ENCODE measurements at regions not wholly inside any gene's neighbourhood (a gene's known extent, or its start where the extent isn't known, plus 50 kb on each side); places are given as distances from the start of the nearest gene placed in this dataset.

DNA sequence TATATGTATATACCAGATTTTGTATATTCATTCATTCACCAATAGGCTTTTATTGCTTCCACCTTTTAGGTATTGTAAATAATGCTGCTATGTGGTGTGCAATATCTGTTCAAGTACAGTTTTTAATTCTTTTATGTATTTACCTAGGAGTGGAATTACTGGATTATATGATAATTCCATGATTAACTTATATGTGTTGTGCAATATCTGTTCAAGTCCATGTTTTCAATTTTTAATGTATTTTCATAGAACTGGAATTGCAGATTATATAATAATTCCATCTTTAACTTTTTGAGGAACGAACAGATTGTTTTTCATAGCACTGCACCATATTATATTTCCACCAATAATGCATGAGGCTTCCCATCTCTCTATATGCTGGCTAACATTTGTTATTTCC, 50.6 kb upstream of the L3MBTL4 start:
- DNase-seq, result no peak

DNA sequence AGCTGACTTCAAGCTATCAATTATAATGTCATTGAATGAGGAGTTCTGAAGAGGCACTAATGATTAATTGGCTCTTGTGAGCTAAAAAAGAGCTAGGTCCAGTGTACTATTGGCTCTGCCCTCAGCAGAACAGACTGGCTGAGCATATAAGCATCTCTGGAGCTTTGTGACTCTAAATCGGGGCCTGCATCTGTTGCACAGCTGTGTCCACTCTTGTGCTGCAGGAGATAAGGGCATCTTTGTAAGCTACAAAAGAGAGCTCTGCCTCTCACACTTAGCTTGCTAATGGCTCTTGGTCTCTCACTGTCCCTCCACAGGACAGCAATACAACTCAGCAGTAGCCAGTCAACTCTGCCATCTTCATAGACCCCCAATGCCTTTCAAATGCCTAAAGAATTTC, 61.5 kb upstream of the L3MBTL4 start:
- peak; percentile 65 for DNase-seq

DNA sequence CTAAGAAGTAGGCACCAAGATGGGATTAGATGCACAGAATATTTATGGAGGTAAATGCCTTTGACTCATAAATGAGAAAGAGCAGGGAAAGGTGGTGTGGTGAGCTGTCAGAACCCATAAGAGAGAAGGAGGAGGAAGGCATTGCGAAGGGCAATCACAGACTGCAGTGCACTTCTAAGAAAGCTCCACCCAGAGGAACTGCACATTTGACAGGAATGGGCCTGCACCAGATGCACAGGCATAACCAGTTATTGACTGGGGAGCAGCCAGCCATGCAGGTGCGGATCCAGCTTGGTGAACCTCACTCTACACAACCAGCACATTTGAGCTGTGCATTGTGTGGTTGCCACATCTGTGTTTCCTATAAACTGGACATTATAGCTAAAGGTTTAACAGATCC, 62.2 kb upstream of the L3MBTL4 start:
- peak; percentile 17 for DNase-seq

DNA sequence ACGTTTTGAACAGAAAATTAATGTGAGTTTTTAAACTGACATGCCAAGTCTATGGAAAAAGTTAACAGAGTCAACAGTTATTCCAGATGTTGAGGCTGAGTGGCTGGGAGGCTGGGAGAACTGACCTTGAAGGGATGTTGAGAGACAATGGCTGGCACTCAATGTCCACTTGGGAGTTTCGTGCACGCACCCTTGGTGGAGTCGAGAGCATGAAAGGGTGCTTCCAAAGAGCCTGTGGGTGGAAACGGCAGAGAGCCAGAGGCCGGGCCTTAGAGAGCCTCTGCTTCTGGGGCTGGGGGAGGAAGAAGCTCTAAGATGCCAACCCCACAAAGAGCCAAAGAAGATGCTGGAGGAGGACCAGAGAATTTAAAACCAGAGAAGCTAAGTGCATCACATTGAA, 63.4 kb upstream of the L3MBTL4 start:
- peak; percentile 35 for DNase-seq

DNA sequence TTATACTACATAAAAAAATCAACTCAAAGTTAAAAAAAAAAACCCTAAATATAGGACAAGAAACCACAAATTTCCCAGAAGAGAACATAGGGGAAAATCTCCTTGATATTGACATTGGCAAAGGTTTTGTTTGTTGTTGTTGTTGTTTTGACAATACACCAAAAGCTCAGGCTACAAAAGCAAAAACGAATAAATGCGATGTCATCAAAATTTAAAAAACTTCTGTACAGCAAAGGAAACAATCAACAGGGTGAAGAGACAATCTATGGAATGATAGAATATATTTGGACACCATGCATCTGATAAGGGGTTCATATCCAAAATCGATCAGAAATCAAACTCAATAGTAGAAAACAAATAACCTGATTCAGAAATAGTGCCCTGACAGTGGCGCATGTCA, 65.0 kb upstream of the L3MBTL4 start:
- DNase-seq, result no peak

DNA sequence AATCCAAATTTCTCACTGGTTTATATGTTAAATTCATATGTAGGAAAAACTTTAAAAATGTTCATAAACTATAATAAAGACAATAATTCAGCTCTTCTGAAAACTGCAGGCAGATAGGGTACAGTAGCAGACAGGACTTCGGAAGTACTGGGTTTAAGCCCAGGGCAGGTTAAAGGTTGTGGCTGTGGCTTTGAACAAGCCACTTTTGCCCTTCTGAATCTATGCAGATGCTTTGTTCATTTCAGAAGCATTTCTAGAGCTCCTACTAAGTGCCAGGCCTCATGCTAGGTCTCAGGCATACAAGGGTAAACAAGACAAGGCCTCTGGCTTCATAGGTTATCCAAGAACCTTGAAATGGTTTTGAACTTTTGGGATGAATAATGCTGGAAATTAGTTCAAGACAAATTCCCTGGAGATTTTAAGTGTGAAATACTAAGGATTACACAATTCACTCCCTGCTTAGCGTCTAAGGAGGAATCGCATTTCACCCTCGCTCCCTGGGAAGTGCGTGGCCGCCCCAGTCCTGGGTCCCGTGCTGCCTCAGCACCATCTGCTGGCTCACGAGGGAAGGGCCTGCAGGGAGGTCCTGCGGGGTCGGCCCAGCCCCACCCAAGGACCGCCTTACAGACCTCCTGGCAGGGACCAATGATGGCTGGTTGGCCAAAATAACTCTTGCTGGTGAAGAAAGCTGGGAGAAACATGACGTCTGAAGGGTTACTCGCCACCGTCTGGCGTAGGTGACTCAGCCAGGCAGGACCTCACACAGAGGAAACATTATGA, 67.7 kb upstream of the L3MBTL4 start:
- DNase-seq, result peak; percentile 95

DNA sequence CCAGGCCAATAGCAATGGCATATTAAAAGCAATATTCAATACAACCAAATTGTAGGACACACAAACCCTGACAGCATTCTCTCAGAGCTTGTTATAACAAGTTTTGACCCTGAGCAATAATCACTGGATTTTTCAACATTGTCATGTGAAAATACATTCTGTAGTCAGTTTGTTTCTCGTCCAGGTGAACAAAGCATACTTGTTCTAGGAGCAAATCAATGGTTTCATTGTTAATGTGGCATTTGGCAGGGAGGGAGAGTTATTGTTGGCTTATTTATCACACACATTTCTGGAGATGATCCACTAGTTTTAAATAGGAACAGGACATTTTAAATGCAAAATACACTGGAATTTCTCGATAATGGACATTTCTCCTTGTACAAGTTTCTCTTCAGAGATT, 69.9 kb upstream of the L3MBTL4 start:
- no peak for DNase-seq

DNA sequence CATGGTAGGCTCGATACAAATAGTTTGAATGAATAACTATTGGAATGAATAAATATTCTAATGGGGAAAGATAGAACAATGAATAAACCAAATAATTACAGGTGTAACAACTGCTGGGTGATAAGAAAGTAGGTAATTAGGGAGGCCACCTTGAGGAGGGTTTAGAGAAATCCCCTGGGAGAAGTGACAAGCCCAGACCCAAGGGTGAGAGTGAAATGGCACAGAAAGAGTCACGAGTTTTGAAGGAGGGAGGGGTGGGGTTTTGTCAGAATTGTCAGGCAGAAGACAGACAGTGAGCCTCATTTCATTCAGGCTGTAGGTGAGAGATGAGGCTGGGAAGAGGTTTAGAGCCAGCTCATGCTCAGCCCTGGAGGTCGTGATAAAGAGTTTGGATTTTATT, 71.6 kb upstream of the L3MBTL4 start:
- DNase-seq, result peak; percentile 30

DNA sequence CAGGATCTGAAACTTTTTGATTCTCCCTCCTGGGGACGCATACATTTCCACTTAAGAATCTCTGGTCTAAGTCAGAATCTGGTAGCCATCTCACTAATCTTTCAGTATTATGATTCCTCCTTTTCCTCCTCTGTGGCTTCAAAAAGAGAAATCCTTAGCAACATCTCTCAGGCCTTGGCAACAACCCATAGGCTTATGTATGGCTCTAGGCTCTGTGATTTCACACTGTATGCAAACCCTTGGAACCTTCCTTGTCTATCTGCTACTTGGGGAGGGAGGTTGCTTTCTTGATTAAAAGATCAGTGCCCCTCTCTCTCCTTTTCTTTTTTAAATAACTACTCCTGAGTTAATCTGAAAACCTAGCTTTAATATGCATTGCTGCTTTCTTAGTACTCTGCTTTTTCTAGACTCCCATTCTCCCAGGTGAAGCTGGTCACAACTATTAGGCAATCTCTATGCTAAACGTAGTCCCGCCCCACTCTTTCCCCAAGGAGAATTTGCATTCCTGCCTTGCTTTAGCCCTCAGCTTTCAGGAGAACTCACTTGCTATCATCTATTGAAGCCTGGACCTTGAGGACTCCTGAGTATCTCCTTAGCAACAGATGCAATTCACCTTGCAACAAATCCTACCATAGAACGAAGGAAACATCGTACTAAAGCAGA, 72.2 kb upstream of the L3MBTL4 start:
- no peak for DNase-seq

DNA sequence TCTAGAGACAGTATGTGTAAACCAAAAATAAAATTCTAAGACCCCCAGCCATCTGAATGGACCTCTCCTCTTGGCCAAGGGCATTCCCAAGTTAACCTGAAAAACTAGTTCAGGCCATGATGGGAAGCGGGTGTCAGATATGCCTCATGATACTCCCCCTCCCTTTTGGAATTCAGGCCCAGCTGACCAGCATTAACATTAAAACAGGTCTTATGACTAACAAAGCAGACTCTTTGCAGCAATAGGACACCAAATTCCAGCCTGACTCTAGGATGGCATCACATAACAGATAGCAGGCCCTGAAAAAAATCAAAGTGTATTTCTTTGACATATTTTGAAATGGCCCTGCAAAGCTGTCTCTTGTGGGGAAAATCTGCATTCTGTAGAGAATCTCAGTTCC, 73.3 kb upstream of the L3MBTL4 start:
- no peak for DNase-seq

DNA sequence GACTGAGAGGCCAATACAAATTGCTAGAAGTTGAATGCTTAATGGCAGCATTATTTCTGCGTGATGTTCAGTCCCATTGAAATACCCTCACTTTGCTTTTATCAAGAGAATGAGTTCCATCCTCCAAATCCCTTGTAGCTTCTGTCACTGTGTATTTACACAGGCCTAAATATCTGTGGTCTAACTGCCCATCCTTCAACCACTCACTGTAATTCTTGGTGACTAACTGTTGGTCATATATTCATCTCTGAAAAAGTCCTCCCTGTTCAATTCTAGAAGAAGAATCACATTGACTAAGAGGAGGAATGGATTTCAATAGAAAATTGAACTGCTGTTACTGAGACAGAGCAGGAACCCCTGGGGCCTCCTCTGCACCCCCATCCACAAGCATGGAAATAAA, 74.2 kb upstream of the L3MBTL4 start:
- DNase-seq, result no peak

DNA sequence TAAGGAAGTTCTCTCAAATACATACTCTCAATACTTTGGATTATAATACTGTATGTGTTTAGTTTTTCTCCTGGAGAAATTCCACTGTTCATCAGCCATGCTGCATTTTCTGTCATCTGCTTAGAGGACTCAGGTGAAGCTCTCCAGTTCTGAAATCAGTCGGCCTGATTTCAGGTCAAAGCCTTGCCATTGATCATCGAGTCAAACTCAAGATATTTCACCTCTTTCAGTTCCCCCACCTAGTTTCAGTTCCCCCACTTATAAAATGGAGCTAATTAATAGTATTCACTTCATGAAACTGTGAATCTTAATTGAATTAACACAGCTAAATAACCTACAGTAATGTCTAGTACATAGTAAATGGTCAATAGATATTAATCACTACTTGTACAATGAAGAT, 75.3 kb upstream of the L3MBTL4 start:
- no peak for DNase-seq

DNA sequence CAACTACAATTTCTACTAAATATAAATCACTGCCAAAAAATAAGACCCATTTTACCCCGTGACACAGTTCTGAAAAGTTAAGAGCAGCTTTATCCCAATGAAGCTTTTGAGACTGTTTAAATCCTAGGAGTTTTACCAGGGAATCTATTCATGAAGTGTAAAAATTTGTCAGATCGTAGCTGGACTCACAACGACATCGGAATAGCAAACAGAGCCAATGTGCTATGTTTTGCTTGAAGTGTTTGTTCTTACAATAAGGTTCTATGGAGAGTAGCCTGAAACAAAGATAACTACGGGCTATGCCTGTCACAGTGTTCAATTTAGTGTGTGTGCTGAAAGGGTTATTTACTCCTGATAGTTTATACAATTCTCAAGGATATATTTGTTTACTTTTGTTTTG, 78.5 kb upstream of the L3MBTL4 start:
- DNase-seq, result no peak

DNA sequence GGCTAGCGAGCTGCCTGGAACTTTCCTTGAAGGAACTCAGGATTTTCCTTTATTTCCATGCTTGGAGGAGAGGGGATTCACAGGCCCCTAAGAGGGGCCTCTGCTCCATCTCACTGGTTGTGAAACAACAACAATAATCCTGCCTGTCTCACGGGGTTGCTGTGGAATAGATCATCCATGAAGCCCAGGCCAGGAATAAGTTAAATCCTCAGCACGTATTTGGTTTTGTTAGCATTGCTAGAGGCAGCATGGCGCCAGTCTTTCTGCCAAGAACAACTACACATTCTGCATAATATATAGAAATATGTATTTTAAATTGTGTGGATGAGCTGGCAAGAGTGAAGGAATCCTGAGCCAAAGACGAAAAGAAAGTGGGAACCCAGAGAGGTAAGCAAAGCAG, 80.8 kb upstream of the L3MBTL4 start:
- DNase-seq, result no peak

DNA sequence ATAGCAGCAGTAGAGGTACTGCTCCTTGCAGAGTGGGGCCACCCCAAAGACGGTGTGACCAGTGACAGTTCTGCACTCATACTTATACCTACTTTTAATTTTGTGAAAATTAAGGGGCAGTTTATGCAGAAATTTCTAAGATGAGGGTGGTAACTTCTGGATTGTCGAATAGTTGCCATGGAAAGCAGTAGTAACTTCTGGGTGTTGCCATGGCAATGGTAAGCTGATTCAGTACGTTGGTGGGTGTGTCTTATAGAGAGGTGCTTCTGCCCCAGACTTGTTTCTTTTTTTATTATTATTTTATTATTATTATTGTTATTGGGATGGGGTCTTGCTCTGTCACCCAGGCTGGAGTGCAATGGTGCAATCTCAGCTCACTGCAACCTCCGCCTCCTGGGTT, 82.8 kb upstream of the L3MBTL4 start:
- no peak for DNase-seq

DNA sequence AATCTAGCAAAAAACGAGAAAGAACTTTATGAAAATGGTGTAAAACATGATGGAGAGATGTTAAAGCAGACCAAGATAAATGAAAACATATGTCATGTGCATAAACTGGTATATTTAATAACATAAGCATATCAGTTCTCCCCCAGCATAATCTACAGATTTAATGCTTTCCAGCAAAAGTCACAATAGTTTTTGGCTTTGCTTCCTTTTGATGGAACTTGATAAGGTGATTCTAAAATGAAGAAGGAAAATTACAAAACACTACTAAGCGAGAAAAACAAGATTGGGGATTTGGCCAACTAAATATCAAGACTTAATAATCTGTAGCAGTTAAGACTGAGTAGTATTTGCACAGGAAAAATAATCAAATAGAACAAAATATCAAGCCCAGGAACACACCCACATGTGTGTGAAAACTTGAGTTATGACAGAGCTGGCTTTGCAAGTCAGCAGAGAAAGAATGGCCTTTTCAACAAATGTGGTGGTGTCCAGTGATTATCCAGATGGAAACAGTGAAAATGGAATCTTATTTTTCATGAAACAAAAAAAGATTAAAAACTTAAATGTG, 83.7 kb upstream of the L3MBTL4 start:
- DNase-seq, result no peak

DNA sequence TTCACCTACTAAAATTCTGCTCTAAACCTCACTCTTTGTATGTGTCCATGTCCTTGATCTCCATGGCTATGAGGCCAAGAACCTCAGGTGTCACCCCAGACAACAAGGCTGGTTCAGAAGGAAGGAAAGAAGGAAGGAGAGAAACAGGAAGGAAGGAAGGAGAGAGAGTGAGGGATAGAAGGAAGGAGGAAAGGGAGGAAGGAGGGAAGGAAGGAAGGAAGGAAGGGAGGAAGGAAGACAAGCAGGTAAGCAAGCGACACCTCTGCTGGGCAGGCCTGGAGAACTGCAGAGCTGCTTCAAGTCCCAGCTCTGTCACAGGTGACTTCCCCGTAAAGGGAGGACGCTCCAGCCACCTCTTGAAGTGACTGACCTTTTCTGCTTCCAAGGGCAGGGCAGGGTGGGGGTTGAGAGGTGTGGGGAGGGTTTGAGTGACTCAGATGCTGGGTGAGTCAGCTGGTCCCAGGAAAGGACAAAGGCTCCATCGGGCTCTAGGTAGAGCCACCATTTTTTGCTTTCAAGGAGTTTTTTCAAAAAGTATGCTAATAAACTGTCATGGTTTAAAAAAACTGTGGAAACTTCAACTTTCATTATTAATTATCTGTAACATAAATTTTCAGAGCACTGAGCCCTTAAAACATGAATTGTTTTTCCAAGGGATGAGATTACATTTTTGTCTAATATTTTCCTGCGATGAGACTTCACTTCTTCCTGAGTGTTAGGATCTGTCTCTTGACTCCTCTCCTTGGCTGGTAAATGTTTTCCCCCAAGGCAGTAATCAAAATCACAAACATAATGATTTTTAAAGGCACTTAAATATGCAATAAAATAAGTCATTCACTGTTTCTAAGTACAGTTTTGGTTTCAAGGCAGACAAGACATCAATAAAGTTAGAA, 90.1 kb upstream of the L3MBTL4 start:
- peak; percentile 28 for DNase-seq

DNA sequence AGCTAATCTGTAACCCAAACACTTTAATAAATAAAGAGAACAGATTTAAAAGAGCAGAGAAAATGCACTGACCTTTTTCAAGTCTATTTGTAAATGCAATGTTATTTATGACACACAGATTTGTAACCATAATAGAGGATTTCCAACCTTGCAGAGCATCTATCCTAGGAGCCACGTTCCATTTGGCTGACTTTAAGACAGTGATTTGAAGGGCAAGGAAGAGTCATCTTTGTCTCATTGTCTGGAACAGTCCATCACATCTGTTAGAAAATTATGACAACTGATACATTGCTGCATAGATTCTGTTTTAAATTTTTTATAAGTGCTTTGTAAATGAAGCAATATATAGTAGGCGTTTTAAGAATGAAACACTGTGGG, 90.8 kb upstream of the L3MBTL4 start:
- DNase-seq, result no peak

DNA sequence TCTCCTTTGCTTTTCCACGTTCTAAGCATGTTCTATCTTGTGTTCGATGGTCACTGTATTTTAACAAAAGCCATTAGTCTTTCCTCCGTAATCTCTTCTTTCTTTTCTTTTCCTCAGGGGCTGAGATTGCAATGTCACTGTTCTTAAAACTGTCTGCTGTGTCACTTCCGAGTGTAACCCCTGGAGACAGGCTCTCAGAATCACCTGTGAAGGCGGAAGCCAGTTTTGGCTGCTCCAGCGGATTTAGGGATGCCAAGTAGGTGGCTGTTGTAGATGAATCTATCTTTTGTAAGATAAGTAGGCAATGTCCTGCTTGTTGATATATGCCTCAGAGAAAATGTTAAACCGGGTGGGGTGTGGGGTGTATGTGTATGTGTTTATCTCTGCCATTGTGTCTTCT, 94.7 kb upstream of the L3MBTL4 start:
- DNase-seq, result peak; percentile 38

DNA sequence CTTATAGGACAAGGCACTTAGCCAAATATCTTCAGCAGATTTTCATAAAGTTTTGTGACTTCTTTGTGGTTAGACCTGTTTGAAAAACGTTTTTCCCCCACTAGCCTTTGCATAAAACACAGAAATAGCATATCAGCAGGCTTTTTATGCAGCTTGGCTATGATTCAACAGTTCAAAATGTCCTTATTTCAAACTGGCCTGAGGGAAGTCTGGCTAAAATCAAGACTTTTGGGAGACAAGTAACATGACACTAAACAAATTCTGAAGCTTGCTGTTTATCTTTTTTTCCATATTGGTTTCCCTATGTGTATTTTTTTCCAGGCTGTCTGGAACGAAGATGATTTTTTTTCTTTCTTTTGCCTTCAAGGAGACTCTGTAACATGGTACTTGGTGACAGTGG, 95.1 kb upstream of the L3MBTL4 start:
- DNase-seq, result peak; percentile 72

DNA sequence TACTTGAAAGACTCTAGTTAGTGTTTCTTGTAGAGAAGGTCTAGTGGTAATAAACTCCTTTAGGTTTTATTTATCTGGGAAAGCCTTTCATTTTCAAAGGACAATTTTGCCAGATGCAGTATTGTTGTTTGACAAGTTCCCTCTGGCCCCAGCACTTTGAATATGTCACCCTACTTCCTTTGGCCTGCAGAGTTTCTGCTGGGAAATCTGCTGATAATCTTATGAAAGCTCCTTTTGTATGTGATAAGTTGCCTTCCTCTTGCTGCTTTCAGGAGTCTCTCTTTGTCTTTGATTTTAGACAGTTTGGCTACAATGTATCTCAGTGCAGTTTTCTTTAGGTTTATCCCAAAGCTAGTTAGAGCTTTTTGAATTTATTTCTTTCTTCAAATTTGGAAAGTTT, 106.2 kb upstream of the L3MBTL4 start:
- DNase-seq, result no peak

DNA sequence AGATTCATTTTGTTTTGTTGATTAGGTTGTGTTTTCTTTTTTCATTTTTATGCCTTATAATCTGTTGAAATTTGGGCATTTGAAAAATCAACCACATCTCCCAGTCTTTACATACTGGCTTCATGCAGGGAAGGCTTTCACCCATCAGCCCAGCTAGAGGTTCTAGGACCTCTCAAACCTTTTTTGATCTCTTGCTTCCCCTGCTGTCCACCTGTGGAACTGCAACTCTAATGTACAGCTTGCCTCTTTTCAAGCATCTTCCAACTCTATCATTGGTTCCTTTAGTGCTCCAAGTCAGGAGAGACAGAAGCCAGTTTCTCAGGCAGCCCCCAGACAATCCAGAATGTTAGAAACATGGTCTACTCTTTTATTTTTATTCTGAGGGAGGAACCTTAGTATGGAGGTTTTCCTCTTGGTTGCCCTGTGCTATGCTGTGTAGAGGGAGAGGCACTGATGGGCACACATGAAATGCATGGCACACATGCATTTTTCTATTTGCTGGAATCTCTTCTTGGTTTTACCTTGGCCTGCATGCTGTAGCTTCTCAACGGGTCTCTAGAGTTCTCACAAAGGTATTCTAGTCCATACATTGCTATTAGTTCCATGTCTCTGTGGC, 107.2 kb upstream of the L3MBTL4 start:
- peak; percentile 88 for DNase-seq

DNA sequence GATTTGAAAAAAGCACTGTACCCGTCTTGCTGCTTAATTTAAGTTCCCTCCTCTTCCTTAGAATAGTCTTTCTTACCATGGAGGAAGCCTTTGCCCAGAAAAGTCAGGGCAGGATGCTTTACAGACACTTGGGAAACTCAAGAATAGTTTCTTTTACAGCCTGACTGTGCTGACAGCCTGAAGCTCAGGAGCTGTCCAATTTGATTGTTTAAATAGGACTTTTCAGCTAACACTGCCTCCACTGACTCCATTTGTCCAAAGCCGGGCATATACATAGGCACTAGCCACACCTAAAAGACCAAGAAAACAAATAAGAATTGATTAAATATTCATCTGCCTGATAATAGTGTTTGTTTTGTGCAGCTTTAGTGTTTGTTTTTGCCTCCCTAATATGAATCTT, 110.9 kb upstream of the L3MBTL4 start:
- DNase-seq, result peak; percentile 19

All from NCI-H69 (cell line).